ENCODE measurements at regions not wholly inside any gene's neighbourhood (a gene's known extent, or its start where the extent isn't known, plus 50 kb on each side); places are given as distances from the start of the nearest gene placed in this dataset.

DNA sequence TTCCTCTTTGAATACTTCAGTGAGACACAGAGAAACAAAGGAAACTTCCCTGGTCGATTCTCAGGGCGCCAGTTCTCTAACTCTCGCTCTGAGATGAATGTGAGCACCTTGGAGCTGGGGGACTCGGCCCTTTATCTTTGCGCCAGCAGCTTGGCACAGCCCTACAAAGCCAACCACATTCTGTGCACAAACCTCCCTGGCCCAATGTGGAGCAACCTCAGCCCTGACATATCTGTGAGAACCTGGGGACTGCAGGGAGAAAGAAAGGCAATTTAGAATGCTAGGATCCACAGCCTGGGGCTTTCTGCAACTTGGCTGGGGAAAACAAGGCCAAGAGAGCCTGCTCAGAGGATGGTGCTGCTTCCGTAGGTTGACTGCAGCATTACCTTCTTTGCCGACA lies 63.5 kb upstream of the PRSS58 start:
- Histone ChIP-seq H3K4me3 (ENCODE audit: insufficient read depth, low read depth, low read length) (no peak overlapping the region), H3K27ac (ENCODE audit: insufficient read depth, low read length) (no peak overlapping the region), H2AK9ac (replicated peaks; ENCODE audit: low read depth, low read length, poor library complexity) (no peak overlapping the region), H4K91ac (ENCODE audit: insufficient read depth, low read depth, low read length) (no peak overlapping the region), H2AFZ (replicated peaks; ENCODE audit: low read length, poor library complexity) (no peak overlapping the region), H3K23ac (ENCODE audit: low read depth, low read length) (no peak overlapping the region), H4K20me1 (ENCODE audit: insufficient read depth, low read length) (no peaks in the 10 kb centered on the region), H3K9ac (ENCODE audit: low read depth, low read length) (no peak overlapping the region), H2BK5ac (ENCODE audit: low read depth, low read length, poor library complexity, severe bottlenecking) (no peak overlapping the region), H2BK120ac (ENCODE audit: low read depth, low read length) (no peak overlapping the region), H4K8ac (ENCODE audit: low read depth in 2 of 2, low read length in 2 of 2) (no peak overlapping the region), H3K36me3 (ENCODE audit: control insufficient read depth, insufficient read depth, low read length) (no peaks in the 10 kb centered on the region), H3K18ac (ENCODE audit: low read depth, low read length) (no peak overlapping the region), H3K4ac (ENCODE audit: low read depth, low read length) (no peak overlapping the region), H2BK20ac (ENCODE audit: low read depth, low read length) (no peak overlapping the region), H2AK5ac (ENCODE audit: low read depth, low read length) (no peak overlapping the region), H3K4me2 (ENCODE audit: low read depth, low read length) (no peak overlapping the region), H3K14ac (replicated peaks; ENCODE audit: low read depth, low read length) (no peak overlapping the region), H2BK15ac (ENCODE audit: low read depth, low read length) (no peak overlapping the region), H3K27me3 (ENCODE audit: control insufficient read depth, insufficient read depth, low read length) (no peaks in the 10 kb centered on the region), H3K56ac (ENCODE audit: extremely low read depth, insufficient read depth, low read length) (no peak overlapping the region), H3K79me1 (ENCODE audit: low read depth in 1 of 2, low read length in 2 of 2) (no peaks in the 10 kb centered on the region), H4K5ac (ENCODE audit: low read depth, low read length) (no peak overlapping the region), H3K9me1 (ENCODE audit: insufficient read depth, low read length) (no peaks in the 10 kb centered on the region), H3K4me1 (ENCODE audit: control insufficient read depth, insufficient read depth, low read length) (no peaks in the 10 kb centered on the region), H3K9me3 (ENCODE audit: control insufficient read depth, insufficient read depth, low read length) (no peaks in the 10 kb centered on the region)
- no TSS peak for BruUV-seq (replicated peaks)
- no peak for ATAC-seq (ENCODE audit: low read depth)
- intact Hi-C loops (cut with micrococcal nuclease) = no loop called here
- no peak for DNase-seq
- TF ChIP-seq RCOR1 (IDR thresholded peaks at IDR 0.05; ENCODE audit: insufficient replicate concordance, low read length) (no peak), MXI1 (IDR thresholded peaks at IDR 0.05; ENCODE audit: borderline replicate concordance, low read depth, low read length) (no peak), POLR2A (IDR thresholded peaks at IDR 0.05; ENCODE audit: low read depth, low read length) (no peak), BHLHE40 (IDR thresholded peaks at IDR 0.05; ENCODE audit: low read depth, low read length) (no peak)
- TF ChIP-seq, protein P1, sequence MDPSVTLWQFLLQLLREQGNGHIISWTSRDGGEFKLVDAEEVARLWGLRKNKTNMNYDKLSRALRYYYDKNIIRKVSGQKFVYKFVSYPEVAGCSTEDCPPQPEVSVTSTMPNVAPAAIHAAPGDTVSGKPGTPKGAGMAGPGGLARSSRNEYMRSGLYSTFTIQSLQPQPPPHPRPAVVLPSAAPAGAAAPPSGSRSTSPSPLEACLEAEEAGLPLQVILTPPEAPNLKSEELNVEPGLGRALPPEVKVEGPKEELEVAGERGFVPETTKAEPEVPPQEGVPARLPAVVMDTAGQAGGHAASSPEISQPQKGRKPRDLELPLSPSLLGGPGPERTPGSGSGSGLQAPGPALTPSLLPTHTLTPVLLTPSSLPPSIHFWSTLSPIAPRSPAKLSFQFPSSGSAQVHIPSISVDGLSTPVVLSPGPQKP (IDR thresholded peaks at IDR 0.05; ENCODE audit: borderline replicate concordance, low read depth, low read length) = no peak
- TF ChIP-seq, protein P2, sequence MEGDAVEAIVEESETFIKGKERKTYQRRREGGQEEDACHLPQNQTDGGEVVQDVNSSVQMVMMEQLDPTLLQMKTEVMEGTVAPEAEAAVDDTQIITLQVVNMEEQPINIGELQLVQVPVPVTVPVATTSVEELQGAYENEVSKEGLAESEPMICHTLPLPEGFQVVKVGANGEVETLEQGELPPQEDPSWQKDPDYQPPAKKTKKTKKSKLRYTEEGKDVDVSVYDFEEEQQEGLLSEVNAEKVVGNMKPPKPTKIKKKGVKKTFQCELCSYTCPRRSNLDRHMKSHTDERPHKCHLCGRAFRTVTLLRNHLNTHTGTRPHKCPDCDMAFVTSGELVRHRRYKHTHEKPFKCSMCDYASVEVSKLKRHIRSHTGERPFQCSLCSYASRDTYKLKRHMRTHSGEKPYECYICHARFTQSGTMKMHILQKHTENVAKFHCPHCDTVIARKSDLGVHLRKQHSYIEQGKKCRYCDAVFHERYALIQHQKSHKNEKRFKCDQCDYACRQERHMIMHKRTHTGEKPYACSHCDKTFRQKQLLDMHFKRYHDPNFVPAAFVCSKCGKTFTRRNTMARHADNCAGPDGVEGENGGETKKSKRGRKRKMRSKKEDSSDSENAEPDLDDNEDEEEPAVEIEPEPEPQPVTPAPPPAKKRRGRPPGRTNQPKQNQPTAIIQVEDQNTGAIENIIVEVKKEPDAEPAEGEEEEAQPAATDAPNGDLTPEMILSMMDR (conservative IDR thresholded peaks at IDR 0.05; ENCODE audit: low read depth, low read length) = no peak
- ChIA-PET POLR2A (ENCODE audit: unreplicated experiment) (no interaction called here), CTCF (interaction anchor here (0.6 kb wide), 1 partner anchor 15 kb away, joined by 3 read pairs; no protein-coding TSS in a partner anchor)
- in situ Hi-C loops (cut with MboI; ENCODE audit: low sequenced_read_pairs) = no loop called here
- dilution Hi-C loops (cut with HindIII; ENCODE audit: low sequenced_read_pairs, unreplicated experiment) = no loop called here
- 49% methylated on average over 4 of the region's 7 CpGs; no CpG with 5 or more reads in 1 of the 2 experiments for WGBS, 2 experiments (ENCODE audit: extremely low coverage in 2 of 2, insufficient read length in 1 of 2)
